IMR-90 (cell line): ENCODE measurements at regions not wholly inside any gene's neighbourhood (a gene's known extent, or its start where the extent isn't known, plus 50 kb on each side); places are given as distances from the start of the nearest gene placed in this dataset.

Source experiments
- ATAC-seq: fragments of 200-7000 bp; cut with Tn5 transposase; 2 replicates; pipeline ENCODE4 v1.9.1; 2020; ENCODE audit warnings: low read depth, mild to moderate bottlenecking, moderate library complexity
- BruUV-seq: library from RNA; stranded (reverse); fragments of 400-500 nt; replicated peaks from 2 replicates; lab custom pipeline; 2021; lab: Mats Ljungman, UMichigan
- CTCF ChIA-PET: fragments of 300-600 bp; formaldehyde crosslinking; extraction: SDS; loops from one replicate; lab custom pipeline; 2021; ENCODE audit warnings: antibody characterized with exemption; lab: Yijun Ruan, JAX
- POLR2A ChIA-PET: fragments of 300-600 bp; sonication (Branson Sonifier 250); formaldehyde crosslinking; loops from one replicate; lab custom pipeline; 2022; ENCODE audit warnings: antibody characterized with exemption; ENCODE audit not compliant: unreplicated experiment; lab: Charles Lee
- DNase-seq: peaks from one replicate; pipeline ENCODE4 v3.0.0; 2013
- H2AFZ ChIP-seq: replicated peaks from 2 replicates; pipeline ENCODE3; 2013; ENCODE audit warnings: low read length, mild to moderate bottlenecking; ENCODE audit not compliant: poor library complexity
- H2AK5ac ChIP-seq: 2 replicates; pipeline ENCODE4 v1.6.1; 2013; ENCODE audit warnings: low read depth, low read length, inconsistent platforms
- H2AK9ac ChIP-seq: replicated peaks from 2 replicates; pipeline ENCODE3; 2013; ENCODE audit warnings: mild to moderate bottlenecking, low read depth, low read length, moderate library complexity; ENCODE audit not compliant: poor library complexity
- H2BK120ac ChIP-seq: 2 replicates; pipeline ENCODE4 v1.6.1; 2013; ENCODE audit warnings: low read depth, low read length, inconsistent platforms
- H2BK15ac ChIP-seq: 3 replicates; pipeline ENCODE4 v1.6.1; 2013; ENCODE audit warnings: low read depth, low read length, inconsistent platforms
- H2BK20ac ChIP-seq: 2 replicates; pipeline ENCODE4 v1.6.1; 2013; ENCODE audit warnings: low read depth, mild to moderate bottlenecking, inconsistent platforms, low read length, moderate library complexity
- H2BK5ac ChIP-seq: 2 replicates; pipeline ENCODE4 v1.6.1; 2013; ENCODE audit warnings: mild to moderate bottlenecking, low read depth, low read length, inconsistent platforms; ENCODE audit not compliant: poor library complexity, severe bottlenecking
- H3K14ac ChIP-seq: replicated peaks from 2 replicates; pipeline ENCODE4 v1.6.1; 2013; ENCODE audit warnings: low read depth, low read length, inconsistent platforms
- H3K18ac ChIP-seq: 2 replicates; pipeline ENCODE4 v1.6.1; 2013; ENCODE audit warnings: low read depth, low read length, control low read depth
- H3K23ac ChIP-seq: 2 replicates; pipeline ENCODE4 v1.6.1; 2013; ENCODE audit warnings: low read depth, low read length, inconsistent platforms
- H3K27ac ChIP-seq: 2 replicates; pipeline ENCODE4 v1.5.1; 2013; ENCODE audit warnings: mild to moderate bottlenecking, control low read depth, low read length; ENCODE audit not compliant: insufficient read depth
- H3K27me3 ChIP-seq: 2 replicates; pipeline ENCODE4 v1.6.1; 2013; ENCODE audit warnings: low read length; ENCODE audit not compliant: control insufficient read depth, insufficient read depth
- H3K36me3 ChIP-seq: 2 replicates; pipeline ENCODE4 v1.6.1; 2013; ENCODE audit warnings: low read length, mixed read lengths; ENCODE audit not compliant: control insufficient read depth, insufficient read depth
- H3K4ac ChIP-seq: 2 replicates; pipeline ENCODE4 v1.6.1; 2013; ENCODE audit warnings: low read depth, low read length, inconsistent platforms
- H3K4me1 ChIP-seq: 2 replicates; pipeline ENCODE4 v1.6.1; 2013; ENCODE audit warnings: low read length, mixed read lengths; ENCODE audit not compliant: control insufficient read depth, insufficient read depth
- H3K4me2 ChIP-seq: 2 replicates; pipeline ENCODE4 v1.6.1; 2013; ENCODE audit warnings: low read depth, mild to moderate bottlenecking, control low read depth, low read length, moderate library complexity
- H3K4me3 ChIP-seq: 2 replicates; pipeline ENCODE4 v1.5.1; 2013; ENCODE audit warnings: low read depth, mild to moderate bottlenecking, control low read depth, low read length, moderate library complexity; ENCODE audit not compliant: insufficient read depth
- H3K56ac ChIP-seq: 2 replicates; pipeline ENCODE4 v1.6.1; 2013; ENCODE audit warnings: low read length, inconsistent platforms; ENCODE audit not compliant: insufficient read depth; ENCODE audit errors: extremely low read depth
- H3K79me1 ChIP-seq, 2 experiments: 2 replicates each; pipeline ENCODE4 v1.6.1; 2013; ENCODE audit warnings: low read length in 2 of 2, inconsistent platforms in 1 of 2, low read depth in 1 of 2
- H3K9ac ChIP-seq: 2 replicates; pipeline ENCODE4 v1.6.1; 2013; ENCODE audit warnings: low read depth, low read length, control low read depth
- H3K9me1 ChIP-seq: 2 replicates; pipeline ENCODE4 v1.6.1; 2013; ENCODE audit warnings: low read length, inconsistent platforms; ENCODE audit not compliant: insufficient read depth
- H3K9me3 ChIP-seq: 2 replicates; pipeline ENCODE4 v1.6.1; 2013; ENCODE audit warnings: low read length; ENCODE audit not compliant: control insufficient read depth, insufficient read depth
- H4K20me1 ChIP-seq: 2 replicates; pipeline ENCODE4 v1.6.1; 2013; ENCODE audit warnings: low read length, inconsistent platforms; ENCODE audit not compliant: insufficient read depth
- H4K5ac ChIP-seq: 2 replicates; pipeline ENCODE4 v1.6.1; 2013; ENCODE audit warnings: mild to moderate bottlenecking, low read depth, low read length, control low read depth
- H4K8ac ChIP-seq, 2 experiments: 2 replicates each; pipeline ENCODE4 v1.6.1; 2013; ENCODE audit warnings: low read depth in 2 of 2, low read length in 2 of 2, control low read depth in 1 of 2, inconsistent platforms in 1 of 2
- H4K91ac ChIP-seq: 2 replicates; pipeline ENCODE4 v1.6.1; 2013; ENCODE audit warnings: low read depth, low read length, inconsistent platforms; ENCODE audit not compliant: insufficient read depth
- BHLHE40 ChIP-seq: fragments of 150-350 bp; IDR thresholded peaks from 2 replicates; pipeline ENCODE4 v1.6.1; 2016; ENCODE audit warnings: mild to moderate bottlenecking, low read depth, low read length
- CEBPB ChIP-seq: IDR thresholded peaks from 2 replicates; pipeline ENCODE4 v1.6.1; 2012; ENCODE audit warnings: low read depth, low read length, improper control_type of control experiment
- CHD1 ChIP-seq: IDR thresholded peaks from 2 replicates; pipeline ENCODE4 v1.6.1; 2012; ENCODE audit warnings: low read depth, low read length, improper control_type of control experiment
- FOS ChIP-seq: fragments of 150-350 bp; IDR thresholded peaks from 2 replicates; pipeline ENCODE4 v1.6.1; 2016; ENCODE audit warnings: low read depth, low read length
- MAFK ChIP-seq: IDR thresholded peaks from 2 replicates; pipeline ENCODE4 v1.6.1; 2012; ENCODE audit warnings: low read depth, low read length, improper control_type of control experiment
- MXI1 ChIP-seq: IDR thresholded peaks from 2 replicates; pipeline ENCODE4 v1.6.1; 2012; ENCODE audit warnings: low read depth, mild to moderate bottlenecking, low read length, moderate library complexity, borderline replicate concordance
- NFE2L2 ChIP-seq: fragments of 150-350 bp; IDR thresholded peaks from 2 replicates; pipeline ENCODE4 v1.6.1; 2016; ENCODE audit warnings: low read depth, mild to moderate bottlenecking, low read length
- WGBS, 2 experiments: methylation state at CpG; one replicate each; pipeline versions ENCODE4 v1.1.5 to v1.1.7; 2013; ENCODE audit warnings: missing lambda C conversion rate in 2 of 2; ENCODE audit not compliant: insufficient read length in 1 of 2; ENCODE audit errors: extremely low coverage in 2 of 2; 5-methylcytosine and 5-hydroxymethylcytosine counted together
- dilution Hi-C: fragments of 300-500 bp; cut with HindIII; formaldehyde crosslinking; loops from one replicate; pipeline ENCODE4 v1.14.3; 2018; ENCODE audit warnings: low sequenced_read_pairs; ENCODE audit not compliant: unreplicated experiment
- in situ Hi-C: fragments of 300-500 bp; cut with MboI; formaldehyde crosslinking; loops from 3 replicates; pipeline ENCODE4 v1.14.3; 2019; ENCODE audit warnings: low sequenced_read_pairs, inconsistent platforms, mixed read lengths
- intact Hi-C: fragments of 100-400 bp; cut with micrococcal nuclease; formaldehyde crosslinking; loops from 2 replicates; pipeline ENCODE4 v1.10.0; 2022
- TF ChIP-seq, protein P1 (sequence below): fragments of 150-350 bp; IDR thresholded peaks from 2 replicates; pipeline ENCODE4 v1.6.1; 2017; ENCODE audit warnings: mild to moderate bottlenecking, antibody characterized with exemption, low read length, low read depth

DNA sequence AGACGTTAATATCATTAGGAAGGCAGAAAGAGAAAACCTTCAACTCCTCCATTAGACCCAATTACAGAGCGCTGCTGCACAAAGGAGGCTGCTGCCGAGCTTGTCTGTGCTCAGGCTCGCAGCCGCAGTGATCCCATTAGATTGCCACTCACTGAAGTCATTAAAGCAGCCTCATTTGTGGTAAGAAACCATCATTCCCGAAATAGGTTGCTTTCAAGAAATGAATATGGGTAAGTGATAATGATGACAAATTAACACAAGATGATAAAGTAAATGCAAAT, 137.2 kb downstream of the CAVIN4 start:
- H3K36me3 ChIP-seq, result no peaks in the 10 kb centered on the region
- H3K9me3 ChIP-seq, result no peaks in the 10 kb centered on the region
- H4K8ac ChIP-seq, result no peak overlapping the region
- no peak overlapping the region for H3K56ac ChIP-seq
- no peak overlapping the region for H2AK9ac ChIP-seq
- H3K18ac ChIP-seq, result no peak overlapping the region
- H3K14ac ChIP-seq, result no peak overlapping the region
- in situ Hi-C loops, result loop anchor here (10.0 kb wide), 1 partner anchor 590 kb away; no protein-coding TSS in a partner anchor
- TF ChIP-seq, protein P1, sequence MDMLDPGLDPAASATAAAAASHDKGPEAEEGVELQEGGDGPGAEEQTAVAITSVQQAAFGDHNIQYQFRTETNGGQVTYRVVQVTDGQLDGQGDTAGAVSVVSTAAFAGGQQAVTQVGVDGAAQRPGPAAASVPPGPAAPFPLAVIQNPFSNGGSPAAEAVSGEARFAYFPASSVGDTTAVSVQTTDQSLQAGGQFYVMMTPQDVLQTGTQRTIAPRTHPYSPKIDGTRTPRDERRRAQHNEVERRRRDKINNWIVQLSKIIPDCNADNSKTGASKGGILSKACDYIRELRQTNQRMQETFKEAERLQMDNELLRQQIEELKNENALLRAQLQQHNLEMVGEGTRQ, result no peak
- TF ChIP-seq NFE2L2, result no peak
- TF ChIP-seq CEBPB, result no peak
- no peak for TF ChIP-seq MXI1
- TF ChIP-seq BHLHE40, result no peak
- no peak for TF ChIP-seq MAFK
- no peak for TF ChIP-seq FOS
- TF ChIP-seq CHD1, result no peak
- BruUV-seq, result no TSS peak
- dilution Hi-C loops, result no loop called here
- no peak overlapping the region for H3K23ac ChIP-seq
- H4K91ac ChIP-seq, result no peak overlapping the region
- DNase-seq (no peak), ATAC-seq (no peak)
- no peak overlapping the region for H2BK15ac ChIP-seq
- H2AK5ac ChIP-seq, result no peak overlapping the region
- no peak overlapping the region for H4K5ac ChIP-seq
- H2BK20ac ChIP-seq, result no peak overlapping the region
- H2AFZ ChIP-seq, result no peak overlapping the region
- intact Hi-C loops, result no loop called here
- H3K4me1 ChIP-seq, result no peaks in the 10 kb centered on the region
- CTCF ChIA-PET, result interaction anchor here (1.0 to 1.1 kb wide), 2 partner anchors 13 to 14 kb away, joined by 3 to 4 read pairs; no protein-coding TSS in a partner anchor
- H3K9me1 ChIP-seq, result no peaks in the 10 kb centered on the region; the same call in 1 of the 2 replicates
- no peak overlapping the region for H2BK120ac ChIP-seq
- H3K27me3 ChIP-seq, result no peaks in the 10 kb centered on the region
- no peaks in the 10 kb centered on the region for H4K20me1 ChIP-seq
- WGBS, 2 experiments, result no CpG with 5 or more reads among the region's 6 CpGs
- H3K27ac ChIP-seq, result no peak overlapping the region
- H2BK5ac ChIP-seq, result no peak overlapping the region
- no peak overlapping the region for H3K4me2 ChIP-seq
- H3K9ac ChIP-seq, result no peak overlapping the region
- POLR2A ChIA-PET, result no interaction called here
- H3K4ac ChIP-seq, result no peak overlapping the region
- H3K4me3 ChIP-seq, result no peak overlapping the region
- no peaks in the 10 kb centered on the region for H3K79me1 ChIP-seq
